IMR-90 (cell line): ENCODE measurements at regions not wholly inside any gene's neighbourhood (a gene's known extent, or its start where the extent isn't known, plus 50 kb on each side); places are given as distances from the start of the nearest gene placed in this dataset.
A peak's percentile ranks its signal among the peaks of the same experiment; 100 is the strongest.

Source experiments
- ATAC-seq: fragments of 200-7000 bp; cut with Tn5 transposase; 2 replicates; pipeline ENCODE4 v1.9.1; 2020; ENCODE audit warnings: low read depth, mild to moderate bottlenecking, moderate library complexity
- BruUV-seq: library from RNA; stranded (reverse); fragments of 400-500 nt; replicated peaks from 2 replicates; lab custom pipeline; 2021; lab: Mats Ljungman, UMichigan
- CTCF ChIA-PET: fragments of 300-600 bp; formaldehyde crosslinking; extraction: SDS; loops from one replicate; lab custom pipeline; 2021; ENCODE audit warnings: antibody characterized with exemption; lab: Yijun Ruan, JAX
- POLR2A ChIA-PET: fragments of 300-600 bp; sonication (Branson Sonifier 250); formaldehyde crosslinking; loops from one replicate; lab custom pipeline; 2022; ENCODE audit warnings: antibody characterized with exemption; ENCODE audit not compliant: unreplicated experiment; lab: Charles Lee
- DNase-seq: peaks from one replicate; pipeline ENCODE4 v3.0.0; 2013
- H2AFZ ChIP-seq: replicated peaks from 2 replicates; pipeline ENCODE3; 2013; ENCODE audit warnings: low read length, mild to moderate bottlenecking; ENCODE audit not compliant: poor library complexity
- H2AK5ac ChIP-seq: 2 replicates; pipeline ENCODE4 v1.6.1; 2013; ENCODE audit warnings: low read depth, low read length, inconsistent platforms
- H2AK9ac ChIP-seq: replicated peaks from 2 replicates; pipeline ENCODE3; 2013; ENCODE audit warnings: mild to moderate bottlenecking, low read depth, low read length, moderate library complexity; ENCODE audit not compliant: poor library complexity
- H2BK120ac ChIP-seq: 2 replicates; pipeline ENCODE4 v1.6.1; 2013; ENCODE audit warnings: low read depth, low read length, inconsistent platforms
- H2BK15ac ChIP-seq: 3 replicates; pipeline ENCODE4 v1.6.1; 2013; ENCODE audit warnings: low read depth, low read length, inconsistent platforms
- H2BK20ac ChIP-seq: 2 replicates; pipeline ENCODE4 v1.6.1; 2013; ENCODE audit warnings: low read depth, mild to moderate bottlenecking, inconsistent platforms, low read length, moderate library complexity
- H2BK5ac ChIP-seq: 2 replicates; pipeline ENCODE4 v1.6.1; 2013; ENCODE audit warnings: mild to moderate bottlenecking, low read depth, low read length, inconsistent platforms; ENCODE audit not compliant: poor library complexity, severe bottlenecking
- H3K14ac ChIP-seq: replicated peaks from 2 replicates; pipeline ENCODE4 v1.6.1; 2013; ENCODE audit warnings: low read depth, low read length, inconsistent platforms
- H3K18ac ChIP-seq: 2 replicates; pipeline ENCODE4 v1.6.1; 2013; ENCODE audit warnings: low read depth, low read length, control low read depth
- H3K23ac ChIP-seq: 2 replicates; pipeline ENCODE4 v1.6.1; 2013; ENCODE audit warnings: low read depth, low read length, inconsistent platforms
- H3K27ac ChIP-seq: 2 replicates; pipeline ENCODE4 v1.5.1; 2013; ENCODE audit warnings: mild to moderate bottlenecking, control low read depth, low read length; ENCODE audit not compliant: insufficient read depth
- H3K27me3 ChIP-seq: 2 replicates; pipeline ENCODE4 v1.6.1; 2013; ENCODE audit warnings: low read length; ENCODE audit not compliant: control insufficient read depth, insufficient read depth
- H3K36me3 ChIP-seq: 2 replicates; pipeline ENCODE4 v1.6.1; 2013; ENCODE audit warnings: low read length, mixed read lengths; ENCODE audit not compliant: control insufficient read depth, insufficient read depth
- H3K4ac ChIP-seq: 2 replicates; pipeline ENCODE4 v1.6.1; 2013; ENCODE audit warnings: low read depth, low read length, inconsistent platforms
- H3K4me1 ChIP-seq: 2 replicates; pipeline ENCODE4 v1.6.1; 2013; ENCODE audit warnings: low read length, mixed read lengths; ENCODE audit not compliant: control insufficient read depth, insufficient read depth
- H3K4me2 ChIP-seq: 2 replicates; pipeline ENCODE4 v1.6.1; 2013; ENCODE audit warnings: low read depth, mild to moderate bottlenecking, control low read depth, low read length, moderate library complexity
- H3K4me3 ChIP-seq: 2 replicates; pipeline ENCODE4 v1.5.1; 2013; ENCODE audit warnings: low read depth, mild to moderate bottlenecking, control low read depth, low read length, moderate library complexity; ENCODE audit not compliant: insufficient read depth
- H3K56ac ChIP-seq: 2 replicates; pipeline ENCODE4 v1.6.1; 2013; ENCODE audit warnings: low read length, inconsistent platforms; ENCODE audit not compliant: insufficient read depth; ENCODE audit errors: extremely low read depth
- H3K79me1 ChIP-seq, 2 experiments: 2 replicates each; pipeline ENCODE4 v1.6.1; 2013; ENCODE audit warnings: low read length in 2 of 2, inconsistent platforms in 1 of 2, low read depth in 1 of 2
- H3K9ac ChIP-seq: 2 replicates; pipeline ENCODE4 v1.6.1; 2013; ENCODE audit warnings: low read depth, low read length, control low read depth
- H3K9me1 ChIP-seq: 2 replicates; pipeline ENCODE4 v1.6.1; 2013; ENCODE audit warnings: low read length, inconsistent platforms; ENCODE audit not compliant: insufficient read depth
- H3K9me3 ChIP-seq: 2 replicates; pipeline ENCODE4 v1.6.1; 2013; ENCODE audit warnings: low read length; ENCODE audit not compliant: control insufficient read depth, insufficient read depth
- H4K20me1 ChIP-seq: 2 replicates; pipeline ENCODE4 v1.6.1; 2013; ENCODE audit warnings: low read length, inconsistent platforms; ENCODE audit not compliant: insufficient read depth
- H4K5ac ChIP-seq: 2 replicates; pipeline ENCODE4 v1.6.1; 2013; ENCODE audit warnings: mild to moderate bottlenecking, low read depth, low read length, control low read depth
- H4K8ac ChIP-seq, 2 experiments: 2 replicates each; pipeline ENCODE4 v1.6.1; 2013; ENCODE audit warnings: low read depth in 2 of 2, low read length in 2 of 2, control low read depth in 1 of 2, inconsistent platforms in 1 of 2
- H4K91ac ChIP-seq: 2 replicates; pipeline ENCODE4 v1.6.1; 2013; ENCODE audit warnings: low read depth, low read length, inconsistent platforms; ENCODE audit not compliant: insufficient read depth
- CTCF ChIP-seq: conservative IDR thresholded peaks from 2 replicates; pipeline ENCODE4 v1.5.1; 2012; ENCODE audit warnings: mild to moderate bottlenecking, low read depth, low read length, improper control_type of control experiment
- WGBS, 2 experiments: methylation state at CpG; one replicate each; pipeline versions ENCODE4 v1.1.5 to v1.1.7; 2013; ENCODE audit warnings: missing lambda C conversion rate in 2 of 2; ENCODE audit not compliant: insufficient read length in 1 of 2; ENCODE audit errors: extremely low coverage in 2 of 2; 5-methylcytosine and 5-hydroxymethylcytosine counted together
- dilution Hi-C: fragments of 300-500 bp; cut with HindIII; formaldehyde crosslinking; loops from one replicate; pipeline ENCODE4 v1.14.3; 2018; ENCODE audit warnings: low sequenced_read_pairs; ENCODE audit not compliant: unreplicated experiment
- in situ Hi-C: fragments of 300-500 bp; cut with MboI; formaldehyde crosslinking; loops from 3 replicates; pipeline ENCODE4 v1.14.3; 2019; ENCODE audit warnings: low sequenced_read_pairs, inconsistent platforms, mixed read lengths
- intact Hi-C: fragments of 100-400 bp; cut with micrococcal nuclease; formaldehyde crosslinking; loops from 2 replicates; pipeline ENCODE4 v1.10.0; 2022

GRCh38 chr6:140209775-140210174, 835.3 kb upstream of the CITED2 start:
- Histone ChIP-seq H4K20me1 (no peaks in the 10 kb centered on the region), H3K36me3 (no peaks in the 10 kb centered on the region), H2BK5ac (no peak overlapping the region), H2BK120ac (peak overlapping the region; percentile 2; the same call in 1 of the 2 replicates), H3K18ac (peak overlapping the region; percentile 44; the same call in 1 of the 2 replicates), H3K9me3 (peaks cover 2% of the 10 kb centered on the region; the same call in 1 of the 2 replicates), H3K27ac (no peak overlapping the region), H4K91ac (no peak overlapping the region), H3K79me1 (no peaks in the 10 kb centered on the region), H3K14ac (peak overlapping the region; percentile 27; the same call in 1 of the 2 replicates), H3K9me1 (no peaks in the 10 kb centered on the region), H4K5ac (no peak overlapping the region; the same call in 1 of the 2 replicates), H3K4me2 (no peak overlapping the region), H3K4me1 (no peaks in the 10 kb centered on the region), H3K4me3 (no peak overlapping the region), H2AK9ac (no peak overlapping the region), H2AFZ (no peak overlapping the region), H2AK5ac (no peak overlapping the region), H4K8ac (no peak overlapping the region), H3K4ac (no peak overlapping the region), H2BK20ac (peak overlapping the region; percentile 21; the same call in 1 of the 2 replicates), H2BK15ac (peak overlapping the region; percentile 4; the same call in 1 of the 3 replicates), H3K9ac (no peak overlapping the region), H3K27me3 (no peaks in the 10 kb centered on the region), H3K23ac (no peak overlapping the region), H3K56ac (no peak overlapping the region)
- TF ChIP-seq CTCF, result no peak
- DNase-seq (no peak), ATAC-seq (no peak)
- CTCF ChIA-PET, result no interaction called here
- dilution Hi-C loops (no loop called here), intact Hi-C loops (loop anchor here (10.0 kb wide), 1 partner anchor 835 kb away; the partner anchor contains the start of gene CITED2), in situ Hi-C loops (no loop called here)
- no CpG with 5 or more reads among the region's 1 CpG for WGBS, 2 experiments
- BruUV-seq, result no TSS peak
- POLR2A ChIA-PET, result no interaction called here
